Naive thymus-derived CD8-positive, alpha-beta T cell (primary cell): ENCODE measurements at regions not wholly inside any gene's neighbourhood (a gene's known extent, or its start where the extent isn't known, plus 50 kb on each side); places are given as distances from the start of the nearest gene placed in this dataset.
"Not testable (repeated sequence)": the region's sequence is repeated elsewhere in the genome, so short reads cannot be mapped to it uniquely, and the experiment has no call there.

ENCODE experiments used
- ATAC-seq, 2 donors: fragments of 150-1000 bp; cut with Tn5 transposase in 1 of 2; sonication (Bioruptor Pico), chemical (Tn5 transposase) in 1 of 2; 1 replicate in 1 of 2; 2 replicates in 1 of 2; pipeline ENCODE4 v1.10.0; 2021; ENCODE audit warnings: mild to moderate bottlenecking in 2 of 2, moderate library complexity in 2 of 2
- POLR2A ChIA-PET: fragments of 350-600 bp; sonication (Branson Sonifier 250); formaldehyde crosslinking; loops from one replicate; lab custom pipeline; 2021; ENCODE audit warnings: antibody characterized with exemption; lab: Charles Lee
- DNase-seq, 10 donors: peaks; one replicate each; pipeline versions ENCODE4 v3.0.0 to v3.0.0-alpha.2; 2020 to 2022
- H3K27ac Mint-ChIP-seq, 10 donors: one replicate each; pipeline ENCODE4 v1.8.0; 2020 to 2022; ENCODE audit warnings: mild to moderate bottlenecking in 10 of 10, mixed read lengths in 10 of 10, moderate library complexity in 4 of 10, inconsistent platforms in 1 of 10
- H3K27me3 Mint-ChIP-seq, 5 donors: one replicate each; pipeline ENCODE4 v1.8.0; 2021 to 2022; ENCODE audit warnings: mixed read lengths in 5 of 5
- H3K36me3 Mint-ChIP-seq, 3 donors: one replicate each; pipeline ENCODE4 v1.8.0; 2020 to 2022; ENCODE audit warnings: mixed read lengths in 3 of 3, mild to moderate bottlenecking in 2 of 3, inconsistent platforms in 1 of 3
- H3K4me1 Mint-ChIP-seq, 4 donors: one replicate each; pipeline ENCODE4 v1.8.0; 2021 to 2022; ENCODE audit warnings: mixed read lengths in 4 of 4
- H3K4me3 Mint-ChIP-seq, 10 donors: one replicate each; pipeline ENCODE4 v1.8.0; 2020 to 2022; ENCODE audit warnings: mild to moderate bottlenecking in 10 of 10, mixed read lengths in 10 of 10, moderate library complexity in 6 of 10, inconsistent platforms in 1 of 10
- H3K9me3 Mint-ChIP-seq, 9 donors: one replicate each; pipeline ENCODE4 v1.8.0; 2020 to 2022; ENCODE audit warnings: mixed read lengths in 9 of 9, mild to moderate bottlenecking in 3 of 9, inconsistent platforms in 1 of 9, moderate library complexity in 1 of 9

GRCh38 chr4:121616449-121616848 is 80.3 kb downstream of the ANXA5 start:
- ATAC-seq: not testable (repeated sequence)

GRCh38 chr4:121614101-121614500 is 82.7 kb downstream of the ANXA5 start:
- ATAC-seq: no peak
- POLR2A ChIA-PET: no interaction called here
- Mint-ChIP-seq H3K4me1 (no peaks in the 10 kb centered on the region), H3K9me3 (peaks cover 0 to 3% (median 0%) of the 10 kb centered on the region in 9 donors), H3K36me3 (no peaks in the 10 kb centered on the region), H3K27me3 (peaks cover 17 to 40% (median 24%) of the 10 kb centered on the region in 5 donors), H3K27ac (no peak overlapping the region), H3K4me3 (no peak overlapping the region)
- DNase-seq: no peak

More at GRCh38 chr4:121616449-121616848, 80.3 kb downstream of the ANXA5 start:
- H3K27ac Mint-ChIP-seq, POLR2A ChIA-PET, DNase-seq, H3K4me1 Mint-ChIP-seq, H3K4me3 Mint-ChIP-seq, H3K36me3 Mint-ChIP-seq: not testable (repeated sequence)
- Mint-ChIP-seq H3K27me3 (peaks cover 14 to 28% (median 21%) of the 10 kb centered on the region in 5 donors), H3K9me3 (peaks cover 0 to 10% (median 2%) of the 10 kb centered on the region in 9 donors)

GRCh38 chr4:121599049-121599448 is 97.7 kb downstream of the ANXA5 start:
- Mint-ChIP-seq H3K4me3 (no peak overlapping the region), H3K9me3 (peaks cover 0 to 9% (median 0%) of the 10 kb centered on the region in 9 donors), H3K36me3 (no peaks in the 10 kb centered on the region), H3K4me1 (no peaks in the 10 kb centered on the region), H3K27me3 (peaks cover 3 to 21% (median 7%) of the 10 kb centered on the region in 5 donors), H3K27ac (no peak overlapping the region)
- POLR2A ChIA-PET: no interaction called here
- DNase-seq (no peak), ATAC-seq (no peak)

GRCh38 chr4:121597346-121597934 is 99.3 kb downstream of the ANXA5 start:
- ATAC-seq (no peak), DNase-seq (no peak)
- Mint-ChIP-seq H3K9me3 (peaks cover 0 to 2% (median 0%) of the 10 kb centered on the region in 9 donors), H3K27me3 (peaks cover 3 to 14% (median 5%) of the 10 kb centered on the region in 5 donors), H3K36me3 (no peaks in the 10 kb centered on the region), H3K4me1 (no peaks in the 10 kb centered on the region), H3K4me3 (no peak overlapping the region), H3K27ac (no peak overlapping the region)
- POLR2A ChIA-PET: no interaction called here

GRCh38 chr4:121594796-121595526 is 101.8 kb downstream of the ANXA5 start:
- Mint-ChIP-seq H3K4me1 (no peaks in the 10 kb centered on the region), H3K4me3 (no peak overlapping the region), H3K27ac (no peak overlapping the region), H3K27me3 (peaks cover 5 to 14% (median 6%) of the 10 kb centered on the region in 5 donors), H3K36me3 (no peaks in the 10 kb centered on the region), H3K9me3 (peaks cover 0 to 3% (median 0%) of the 10 kb centered on the region in 9 donors)
- ATAC-seq (no peak), DNase-seq (no peak)
- POLR2A ChIA-PET: no interaction called here

- Mint-ChIP-seq H3K9me3 (peaks cover 0 to 3% (median 0%) of the 10 kb centered on the region in 9 donors), H3K36me3 (no peaks in the 10 kb centered on the region), H3K27ac (no peak overlapping the region), H3K27me3 (peaks cover 7 to 16% (median 9%) of the 10 kb centered on the region in 5 donors), H3K4me1 (no peaks in the 10 kb centered on the region), H3K4me3 (no peak overlapping the region)
- POLR2A ChIA-PET: no interaction called here
- DNase-seq (no peak), ATAC-seq (no peak)
These were observed 103.0 kb downstream of the ANXA5 start for GRCh38 chr4:121593760-121594159.

- DNase-seq, H3K4me3 Mint-ChIP-seq, POLR2A ChIA-PET, H3K27ac Mint-ChIP-seq, H3K36me3 Mint-ChIP-seq, H3K4me1 Mint-ChIP-seq, ATAC-seq, H3K9me3 Mint-ChIP-seq: not testable (repeated sequence)
- H3K27me3 Mint-ChIP-seq: peaks cover 15 to 24% (median 17%) of the 10 kb centered on the region in 5 donors
These were observed 104.5 kb downstream of the ANXA5 start for GRCh38 chr4:121592257-121592656.

GRCh38 chr4:121584836-121585235 is 111.9 kb downstream of the ANXA5 start:
- H3K27me3 Mint-ChIP-seq: peaks cover 16 to 38% (median 23%) of the 10 kb centered on the region in 5 donors
- ATAC-seq (no peak), DNase-seq (no peak)
- H3K9me3 Mint-ChIP-seq: peaks cover 0 to 2% (median 0%) of the 10 kb centered on the region in 9 donors
- no peaks in the 10 kb centered on the region for H3K4me1 Mint-ChIP-seq
- no peak overlapping the region for H3K27ac Mint-ChIP-seq
- H3K4me3 Mint-ChIP-seq: no peak overlapping the region
- POLR2A ChIA-PET: no interaction called here
- H3K36me3 Mint-ChIP-seq: no peaks in the 10 kb centered on the region

- POLR2A ChIA-PET: no interaction called here
- Mint-ChIP-seq H3K36me3 (no peaks in the 10 kb centered on the region), H3K27ac (no peak overlapping the region), H3K4me1 (no peaks in the 10 kb centered on the region), H3K9me3 (peaks cover 0 to 2% (median 0%) of the 10 kb centered on the region in 9 donors), H3K27me3 (peaks cover 12 to 42% (median 23%) of the 10 kb centered on the region in 5 donors), H3K4me3 (no peak overlapping the region)
- no peak for ATAC-seq
- DNase-seq: no peak
These were observed 113.4 kb downstream of the ANXA5 start for GRCh38 chr4:121583396-121583795.

- ATAC-seq: no peak
- H3K27me3 Mint-ChIP-seq: peaks cover 4 to 35% (median 12%) of the 10 kb centered on the region in 5 donors
- DNase-seq: no peak
- POLR2A ChIA-PET: no interaction called here
- H3K4me3 Mint-ChIP-seq: no peak overlapping the region
- H3K36me3 Mint-ChIP-seq: no peaks in the 10 kb centered on the region
- peaks cover 0 to 2% (median 0%) of the 10 kb centered on the region in 9 donors for H3K9me3 Mint-ChIP-seq
- no peaks in the 10 kb centered on the region for H3K4me1 Mint-ChIP-seq
- H3K27ac Mint-ChIP-seq: no peak overlapping the region
These were observed 114.5 kb downstream of the ANXA5 start for GRCh38 chr4:121582296-121582695.

GRCh38 chr4:121575392-121575791 is 121.4 kb downstream of the ANXA5 start:
- POLR2A ChIA-PET, H3K9me3 Mint-ChIP-seq, H3K27ac Mint-ChIP-seq, H3K4me1 Mint-ChIP-seq, H3K4me3 Mint-ChIP-seq, ATAC-seq, DNase-seq, H3K36me3 Mint-ChIP-seq: not testable (repeated sequence)
- peaks cover 2 to 23% (median 9%) of the 10 kb centered on the region in 5 donors for H3K27me3 Mint-ChIP-seq

- Mint-ChIP-seq H3K27ac (no peak overlapping the region), H3K36me3 (no peaks in the 10 kb centered on the region), H3K4me1 (no peaks in the 10 kb centered on the region), H3K9me3 (peaks cover 0 to 9% (median 0%) of the 10 kb centered on the region in 9 donors), H3K27me3 (peaks cover 2 to 31% (median 11%) of the 10 kb centered on the region in 5 donors), H3K4me3 (no peak overlapping the region)
- DNase-seq (no peak), ATAC-seq (no peak)
- POLR2A ChIA-PET: no interaction called here
These were observed 122.2 kb downstream of the ANXA5 start for GRCh38 chr4:121574618-121575017.

- POLR2A ChIA-PET: no interaction called here
- H3K27ac Mint-ChIP-seq: no peak overlapping the region
- no peaks in the 10 kb centered on the region for H3K36me3 Mint-ChIP-seq
- peaks cover 0 to 8% (median 0%) of the 10 kb centered on the region in 9 donors for H3K9me3 Mint-ChIP-seq
- H3K4me1 Mint-ChIP-seq: no peaks in the 10 kb centered on the region
- H3K4me3 Mint-ChIP-seq: no peak overlapping the region
- DNase-seq: no peak
- ATAC-seq: no peak
- peaks cover 12 to 58% (median 25%) of the 10 kb centered on the region in 5 donors for H3K27me3 Mint-ChIP-seq
These were observed 129.0 kb downstream of the ANXA5 start for GRCh38 chr4:121567748-121568147.
